GM23248 (cell line): ENCODE measurements at regions not wholly inside any gene's neighbourhood (a gene's known extent, or its start where the extent isn't known, plus 50 kb on each side); places are given as distances from the start of the nearest gene placed in this dataset.
"Not testable (repeated sequence)": the region's sequence is repeated elsewhere in the genome, so short reads cannot be mapped to it uniquely, and the experiment has no call there.

Source experiments
- DNase-seq: peaks from one replicate; pipeline ENCODE4 v3.0.0-alpha.2; 2015
- H2AFZ ChIP-seq: fragments of 200-600 bp; sonication (generic); 2 replicates; pipeline ENCODE4 v1.6.1; 2016; ENCODE audit warnings: antibody characterized with exemption
- H3F3A ChIP-seq: fragments of 200-600 bp; sonication (generic); 2 replicates; pipeline ENCODE4 v1.6.1; 2016; ENCODE audit warnings: mild to moderate bottlenecking, antibody characterized with exemption, mixed run types; ENCODE audit not compliant: insufficient read depth
- H3K27ac ChIP-seq: fragments of 200-600 bp; sonication (generic); 2 replicates; pipeline ENCODE4 v1.5.1; 2016; ENCODE audit warnings: mild to moderate bottlenecking
- H3K27me3 ChIP-seq: fragments of 200-600 bp; sonication (generic); replicated peaks from 2 replicates; pipeline ENCODE4 v1.6.1; 2016; ENCODE audit warnings: mild to moderate bottlenecking; ENCODE audit not compliant: insufficient read depth
- H3K36me3 ChIP-seq: fragments of 200-600 bp; sonication (generic); 2 replicates; pipeline ENCODE4 v1.6.1; 2016; ENCODE audit warnings: low read depth, mild to moderate bottlenecking
- H3K4me1 ChIP-seq: fragments of 200-600 bp; sonication (generic); 2 replicates; pipeline ENCODE4 v1.6.1; 2016; ENCODE audit warnings: mild to moderate bottlenecking; ENCODE audit not compliant: insufficient read depth
- H3K4me2 ChIP-seq: fragments of 200-600 bp; sonication (generic); one replicate; pipeline ENCODE4 v1.6.1; 2016; ENCODE audit warnings: mild to moderate bottlenecking; ENCODE audit not compliant: unreplicated experiment
- H3K4me3 ChIP-seq: fragments of 200-600 bp; sonication (generic); 2 replicates; pipeline ENCODE4 v1.5.1; 2016; ENCODE audit warnings: mild to moderate bottlenecking
- H3K79me2 ChIP-seq: fragments of 200-600 bp; sonication (generic); 2 replicates; pipeline ENCODE4 v1.6.1; 2016; ENCODE audit warnings: mild to moderate bottlenecking; ENCODE audit not compliant: insufficient read depth
- H3K9ac ChIP-seq: fragments of 200-600 bp; sonication (generic); 2 replicates; pipeline ENCODE4 v1.6.1; 2016; ENCODE audit warnings: mild to moderate bottlenecking
- H3K9me2 ChIP-seq: fragments of 200-600 bp; sonication (generic); 2 replicates; pipeline ENCODE4 v1.6.1; 2016; ENCODE audit warnings: mixed run types, mild to moderate bottlenecking, moderate library complexity; ENCODE audit not compliant: insufficient read depth
- H3K9me3 ChIP-seq: fragments of 200-600 bp; sonication (generic); one replicate; pipeline ENCODE4 v1.6.1; 2017; ENCODE audit warnings: low read depth
- H4K20me1 ChIP-seq: fragments of 200-600 bp; sonication (generic); 2 replicates; pipeline ENCODE4 v1.6.0; 2016; ENCODE audit not compliant: insufficient read depth
- WGBS, 2 experiments: methylation state at CpG; one replicate each; pipeline ENCODE4 v1.1.6; 2015 to 2017; ENCODE audit warnings: low lambda C conversion rate in 2 of 2, low coverage in 1 of 2; ENCODE audit errors: missing lambda C conversion rate in 2 of 2; 5-methylcytosine and 5-hydroxymethylcytosine counted together
- in situ Hi-C: fragments of 300-500 bp; cut with MboI; formaldehyde crosslinking; loops from 2 replicates; pipeline ENCODE4 v1.15.0; 2020

DNA sequence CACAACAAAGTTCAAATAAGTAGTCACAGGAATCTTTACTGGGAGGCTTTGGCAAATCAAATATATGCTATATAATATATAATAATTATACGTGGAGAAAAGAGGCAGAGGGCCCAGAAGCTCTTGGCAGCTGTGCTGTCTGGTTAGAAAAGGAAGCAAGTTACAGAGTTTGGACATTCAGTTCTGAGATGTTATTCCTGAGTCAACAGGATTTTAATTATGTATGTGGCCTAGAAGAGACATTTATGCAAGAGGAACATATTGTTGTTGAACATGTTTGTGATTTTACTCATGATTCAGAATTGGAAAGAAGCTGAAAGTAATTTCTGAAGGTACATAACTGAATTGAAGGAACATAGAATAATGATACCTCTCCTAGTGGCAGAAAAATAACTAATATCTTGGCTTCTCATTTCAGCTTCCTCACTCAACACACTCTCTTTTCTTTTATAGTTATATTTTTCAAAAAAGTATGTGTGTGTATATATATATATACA, 79.7 kb upstream of the GPR89A start:
- H3K79me2 ChIP-seq, H2AFZ ChIP-seq, H3K9ac ChIP-seq, in situ Hi-C loops, H3F3A ChIP-seq, H3K4me3 ChIP-seq, H3K4me2 ChIP-seq, H3K4me1 ChIP-seq, H3K9me2 ChIP-seq, H3K27ac ChIP-seq, H4K20me1 ChIP-seq, DNase-seq, H3K36me3 ChIP-seq, H3K9me3 ChIP-seq, H3K27me3 ChIP-seq: not testable (repeated sequence)
- WGBS, 2 experiments, result 48 to 50% methylated on average over 1 of the region's 1 CpG

- H3K4me2 ChIP-seq, H3K36me3 ChIP-seq, DNase-seq, H3K9me2 ChIP-seq, H4K20me1 ChIP-seq, H3K4me3 ChIP-seq, H3K9me3 ChIP-seq, H3K9ac ChIP-seq, H3K27ac ChIP-seq, H3K27me3 ChIP-seq, H2AFZ ChIP-seq, H3K79me2 ChIP-seq, H3F3A ChIP-seq, H3K4me1 ChIP-seq, in situ Hi-C loops: not testable (repeated sequence)
- 71 to 81% methylated on average over 3 of the region's 3 CpGs for WGBS, 2 experiments
These were observed 87.6 kb upstream of the GPR89A start for GRCh38 chr1:145520159-145520558.

DNA sequence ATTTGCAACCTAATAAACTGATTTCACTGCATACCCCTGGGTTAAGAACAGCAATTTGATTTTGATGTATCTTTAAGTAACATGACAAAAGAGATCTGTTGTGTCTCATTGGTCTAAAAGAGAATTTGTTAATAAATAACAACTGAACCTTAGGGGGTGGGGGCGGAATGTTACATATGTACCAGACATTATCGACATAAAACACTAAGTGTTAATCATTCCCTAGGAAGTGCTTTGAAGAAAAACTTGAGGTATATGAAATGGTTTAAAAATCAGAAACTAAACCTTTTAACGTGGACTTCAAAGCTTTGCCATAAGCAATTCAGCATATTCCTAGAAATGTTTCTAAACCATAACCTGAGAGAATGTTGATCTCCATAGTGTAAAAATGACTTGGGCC, 88.5 kb upstream of the GPR89A start:
- H3K4me3 ChIP-seq, H3K9ac ChIP-seq, H3K9me3 ChIP-seq, H3F3A ChIP-seq, H3K27me3 ChIP-seq, H3K4me1 ChIP-seq, H3K27ac ChIP-seq, H3K4me2 ChIP-seq, H3K36me3 ChIP-seq, H2AFZ ChIP-seq, DNase-seq, H3K9me2 ChIP-seq, H3K79me2 ChIP-seq, H4K20me1 ChIP-seq, in situ Hi-C loops: not testable (repeated sequence)
- 65 to 75% methylated on average over 3 of the region's 3 CpGs for WGBS, 2 experiments

GRCh38 chr1:145513017-145513416, 87.6 kb upstream of the NBPF20 start:
- in situ Hi-C loops, H3K4me1 ChIP-seq, H3K79me2 ChIP-seq, H3K36me3 ChIP-seq, H3K9ac ChIP-seq, H4K20me1 ChIP-seq, H3K4me3 ChIP-seq, H2AFZ ChIP-seq, H3K4me2 ChIP-seq, DNase-seq, H3F3A ChIP-seq, H3K9me3 ChIP-seq, H3K27me3 ChIP-seq, H3K27ac ChIP-seq, H3K9me2 ChIP-seq: not testable (repeated sequence)
- 0 to 8% methylated on average over 1 to 2 of the region's 2 CpGs for WGBS, 2 experiments

DNA sequence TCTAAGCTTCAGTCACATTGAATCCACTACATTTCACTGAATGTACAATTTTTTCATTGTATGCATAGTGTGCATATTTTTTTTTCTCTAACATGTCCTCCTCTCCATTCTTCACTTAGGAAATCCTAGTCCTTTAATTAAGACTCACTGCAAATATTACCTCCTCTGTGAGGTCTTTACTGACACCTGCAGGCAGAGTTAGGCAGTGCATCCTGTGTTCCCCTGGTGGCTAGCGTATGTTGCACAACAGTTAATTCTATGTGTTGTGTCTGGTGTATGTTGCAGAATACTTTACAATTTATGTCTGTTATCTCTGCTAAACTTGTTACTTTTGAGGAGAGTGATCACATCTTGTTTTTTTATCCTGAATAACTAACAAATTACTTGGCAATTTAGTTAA, 82.7 kb upstream of the NBPF20 start:
- in situ Hi-C loops, H3K4me3 ChIP-seq: not testable (repeated sequence)
- WGBS, 2 experiments, result no CpG with 5 or more reads among the region's 1 CpG

DNA sequence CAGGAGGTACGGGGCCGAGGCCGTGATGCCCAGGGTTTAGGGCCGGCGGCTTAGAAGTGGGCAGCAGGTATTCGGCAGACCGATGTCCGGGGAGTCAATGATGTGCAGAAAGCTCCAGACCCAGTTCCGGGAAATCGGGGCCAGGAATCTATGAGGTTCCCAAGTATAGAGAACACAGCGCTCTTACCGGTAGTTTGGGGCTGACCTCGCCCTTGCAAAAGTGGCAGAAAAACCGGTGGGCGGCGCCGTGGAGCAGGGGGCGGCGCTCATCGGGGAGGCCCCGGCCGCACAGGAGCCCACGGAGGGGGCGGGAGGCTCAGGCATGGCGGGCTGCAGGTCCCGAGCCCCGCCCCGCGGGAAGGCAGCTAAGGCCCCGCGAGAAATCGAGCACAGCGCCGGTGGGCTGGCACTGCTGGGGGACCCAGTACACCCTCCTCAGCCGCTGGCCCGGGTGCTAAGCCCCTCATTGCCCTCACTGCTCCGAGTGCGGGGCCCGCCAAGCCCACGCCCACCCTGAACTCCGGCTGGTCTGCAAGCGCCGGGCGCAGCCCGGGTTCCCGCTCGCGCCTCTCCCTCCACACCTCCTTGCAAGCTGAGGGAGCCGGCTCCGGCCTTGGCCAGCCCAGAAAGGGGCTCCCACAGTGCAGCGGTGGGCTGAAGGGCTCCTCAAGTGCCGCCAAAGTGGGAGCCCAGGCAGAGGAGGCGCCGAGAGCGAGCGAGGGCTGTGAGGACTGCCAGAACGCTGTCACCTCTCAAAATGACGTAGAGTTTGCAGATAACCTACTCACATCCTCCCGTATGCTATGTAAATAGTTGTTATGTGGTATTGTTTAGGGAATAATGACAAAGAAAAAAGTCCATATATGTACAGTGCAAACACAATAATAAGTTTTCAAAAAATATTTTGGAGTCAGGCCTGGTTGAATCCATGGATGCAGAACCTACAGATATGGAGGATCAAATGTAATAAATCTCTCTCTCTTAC, 80.6 kb upstream of the NBPF20 start:
- H3K4me2 ChIP-seq, H3K79me2 ChIP-seq, H3K9ac ChIP-seq, H3K9me3 ChIP-seq, in situ Hi-C loops, DNase-seq, H3F3A ChIP-seq, H3K27me3 ChIP-seq, H2AFZ ChIP-seq, H3K9me2 ChIP-seq, H4K20me1 ChIP-seq, H3K36me3 ChIP-seq, H3K4me3 ChIP-seq, H3K4me1 ChIP-seq, H3K27ac ChIP-seq: not testable (repeated sequence)
- WGBS, 2 experiments, result 50 to 73% methylated on average over 3 to 8 of the region's 59 CpGs

More for the DNA sequence above, 82.7 kb upstream of the NBPF20 start:
- H3K27me3 ChIP-seq, H3F3A ChIP-seq, H3K9ac ChIP-seq, H3K79me2 ChIP-seq, H3K4me2 ChIP-seq, H3K4me1 ChIP-seq, DNase-seq, H3K27ac ChIP-seq, H4K20me1 ChIP-seq, H3K36me3 ChIP-seq, H3K9me3 ChIP-seq, H3K9me2 ChIP-seq, H2AFZ ChIP-seq: not testable (repeated sequence)

GRCh38 chr1:145504834-145505413, 79.5 kb upstream of the NBPF20 start:
- WGBS, 2 experiments, result no CpG with 5 or more reads among the region's 17 CpGs
- H4K20me1 ChIP-seq, H3K36me3 ChIP-seq, H3K9ac ChIP-seq, H3K27me3 ChIP-seq, H3K4me3 ChIP-seq, H3K27ac ChIP-seq, H3F3A ChIP-seq, H3K79me2 ChIP-seq, H3K9me2 ChIP-seq, DNase-seq, H3K4me2 ChIP-seq, H3K4me1 ChIP-seq, H3K9me3 ChIP-seq, in situ Hi-C loops, H2AFZ ChIP-seq: not testable (repeated sequence)
